ENCODE measurements at regions not wholly inside any gene's neighbourhood (a gene's known extent, or its start where the extent isn't known, plus 50 kb on each side); places are given as distances from the start of the nearest gene placed in this dataset.

DNA sequence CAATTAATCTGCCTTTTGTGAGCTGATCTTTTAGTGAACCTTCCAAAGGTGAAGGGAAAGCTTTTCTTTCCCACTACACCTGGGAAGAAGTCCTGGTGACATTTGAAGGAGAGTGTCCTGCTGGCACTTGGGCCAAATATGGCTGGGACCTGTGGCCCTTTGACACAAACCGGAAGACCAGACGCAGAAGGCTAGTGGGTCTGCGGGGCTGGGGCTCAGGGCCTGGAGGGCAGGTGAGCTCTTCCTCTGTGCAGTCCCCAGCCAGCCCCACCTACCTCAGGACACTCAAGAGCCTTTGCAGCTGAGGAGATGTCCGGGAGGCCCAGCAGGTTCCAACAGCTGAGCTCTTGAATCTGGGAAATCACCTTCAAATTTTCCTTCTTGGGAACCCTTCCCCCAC, 138.0 kb upstream of the THY1 start:
- no peak overlapping the region for H3K4me3 ChIP-seq
- H3K27me3 ChIP-seq (replicated peaks; ENCODE audit: insufficient read depth), result no peaks in the 10 kb centered on the region
- DNase-seq (ENCODE audit: low spot score), result no peak
- no peaks in the 10 kb centered on the region for H3K4me1 ChIP-seq (replicated peaks)
- H3K36me3 ChIP-seq, result no peaks in the 10 kb centered on the region
- 81% methylated on average over 4 of the region's 4 CpGs for WGBS
- intact Hi-C loops (cut with DNase I), result no loop called here
- no peak for TF ChIP-seq POLR2AphosphoS5 (IDR thresholded peaks at IDR 0.05)
- TF ChIP-seq, protein P1, sequence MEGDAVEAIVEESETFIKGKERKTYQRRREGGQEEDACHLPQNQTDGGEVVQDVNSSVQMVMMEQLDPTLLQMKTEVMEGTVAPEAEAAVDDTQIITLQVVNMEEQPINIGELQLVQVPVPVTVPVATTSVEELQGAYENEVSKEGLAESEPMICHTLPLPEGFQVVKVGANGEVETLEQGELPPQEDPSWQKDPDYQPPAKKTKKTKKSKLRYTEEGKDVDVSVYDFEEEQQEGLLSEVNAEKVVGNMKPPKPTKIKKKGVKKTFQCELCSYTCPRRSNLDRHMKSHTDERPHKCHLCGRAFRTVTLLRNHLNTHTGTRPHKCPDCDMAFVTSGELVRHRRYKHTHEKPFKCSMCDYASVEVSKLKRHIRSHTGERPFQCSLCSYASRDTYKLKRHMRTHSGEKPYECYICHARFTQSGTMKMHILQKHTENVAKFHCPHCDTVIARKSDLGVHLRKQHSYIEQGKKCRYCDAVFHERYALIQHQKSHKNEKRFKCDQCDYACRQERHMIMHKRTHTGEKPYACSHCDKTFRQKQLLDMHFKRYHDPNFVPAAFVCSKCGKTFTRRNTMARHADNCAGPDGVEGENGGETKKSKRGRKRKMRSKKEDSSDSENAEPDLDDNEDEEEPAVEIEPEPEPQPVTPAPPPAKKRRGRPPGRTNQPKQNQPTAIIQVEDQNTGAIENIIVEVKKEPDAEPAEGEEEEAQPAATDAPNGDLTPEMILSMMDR (IDR thresholded peaks at IDR 0.05), result no peak
- no peak for TF ChIP-seq POLR2A (IDR thresholded peaks at IDR 0.05)
- no peaks in the 10 kb centered on the region for H3K9me3 ChIP-seq
- no peak overlapping the region for H3K27ac ChIP-seq

DNA sequence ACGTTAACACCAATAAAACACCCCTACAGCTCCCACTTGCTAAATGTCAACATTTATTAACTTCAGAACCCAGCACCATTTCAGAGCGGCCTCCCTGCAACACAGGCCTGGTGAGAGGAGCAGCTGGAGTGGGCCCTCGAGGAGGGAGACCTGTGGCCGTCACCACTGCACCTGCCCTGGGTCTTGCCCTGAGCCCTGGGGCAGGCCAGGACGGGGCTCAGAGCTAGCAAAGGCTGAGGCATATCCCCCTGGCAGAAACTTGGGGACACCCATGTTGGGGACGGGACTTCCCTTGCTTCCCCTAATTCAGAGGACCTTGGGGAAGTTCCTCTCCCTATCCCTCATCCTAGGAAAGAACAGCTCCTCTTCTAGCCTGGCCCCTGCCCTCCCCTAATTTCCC, 137.3 kb upstream of the THY1 start:
- Histone ChIP-seq H3K27me3 (replicated peaks; ENCODE audit: insufficient read depth) (no peaks in the 10 kb centered on the region), H3K4me3 (no peak overlapping the region), H3K27ac (no peak overlapping the region), H3K4me1 (replicated peaks) (no peaks in the 10 kb centered on the region), H3K9me3 (no peaks in the 10 kb centered on the region), H3K36me3 (no peaks in the 10 kb centered on the region)
- intact Hi-C loops (cut with DNase I), result no loop called here
- no peak for DNase-seq (ENCODE audit: low spot score)
- TF ChIP-seq, protein P1 (IDR thresholded peaks at IDR 0.05), result no peak
- no peak for TF ChIP-seq POLR2A (IDR thresholded peaks at IDR 0.05)
- TF ChIP-seq POLR2AphosphoS5 (IDR thresholded peaks at IDR 0.05), result no peak
- 92% methylated on average over 5 of the region's 6 CpGs for WGBS

DNA sequence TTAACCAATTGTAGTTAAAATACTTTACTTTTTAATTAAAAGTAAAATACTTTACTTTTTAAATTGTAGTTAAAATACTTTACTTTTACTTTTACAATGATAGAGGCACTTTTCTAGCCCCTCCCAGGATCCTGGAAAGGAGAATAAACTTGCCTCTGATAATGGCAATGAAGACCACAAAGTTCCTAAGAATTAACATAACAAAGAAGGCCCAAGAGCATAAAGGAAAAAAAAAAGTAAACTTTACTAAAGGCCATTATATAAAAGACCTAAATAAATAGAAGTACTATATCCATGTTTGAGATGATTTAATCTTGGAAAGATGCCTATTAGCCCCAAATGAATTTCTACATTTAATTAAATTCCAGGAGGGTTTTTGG, 129.1 kb upstream of the THY1 start:
- TF ChIP-seq, protein P1 (IDR thresholded peaks at IDR 0.05), result no peak
- TF ChIP-seq POLR2AphosphoS5 (IDR thresholded peaks at IDR 0.05) (no peak), POLR2A (IDR thresholded peaks at IDR 0.05) (no peak)
- intact Hi-C loops (cut with DNase I), result no loop called here
- Histone ChIP-seq H3K27me3 (replicated peaks; ENCODE audit: insufficient read depth) (no peaks in the 10 kb centered on the region), H3K27ac (no peak overlapping the region), H3K9me3 (no peaks in the 10 kb centered on the region), H3K4me3 (no peak overlapping the region), H3K4me1 (replicated peaks) (no peaks in the 10 kb centered on the region), H3K36me3 (no peaks in the 10 kb centered on the region)
- DNase-seq (ENCODE audit: low spot score), result no peak

DNA sequence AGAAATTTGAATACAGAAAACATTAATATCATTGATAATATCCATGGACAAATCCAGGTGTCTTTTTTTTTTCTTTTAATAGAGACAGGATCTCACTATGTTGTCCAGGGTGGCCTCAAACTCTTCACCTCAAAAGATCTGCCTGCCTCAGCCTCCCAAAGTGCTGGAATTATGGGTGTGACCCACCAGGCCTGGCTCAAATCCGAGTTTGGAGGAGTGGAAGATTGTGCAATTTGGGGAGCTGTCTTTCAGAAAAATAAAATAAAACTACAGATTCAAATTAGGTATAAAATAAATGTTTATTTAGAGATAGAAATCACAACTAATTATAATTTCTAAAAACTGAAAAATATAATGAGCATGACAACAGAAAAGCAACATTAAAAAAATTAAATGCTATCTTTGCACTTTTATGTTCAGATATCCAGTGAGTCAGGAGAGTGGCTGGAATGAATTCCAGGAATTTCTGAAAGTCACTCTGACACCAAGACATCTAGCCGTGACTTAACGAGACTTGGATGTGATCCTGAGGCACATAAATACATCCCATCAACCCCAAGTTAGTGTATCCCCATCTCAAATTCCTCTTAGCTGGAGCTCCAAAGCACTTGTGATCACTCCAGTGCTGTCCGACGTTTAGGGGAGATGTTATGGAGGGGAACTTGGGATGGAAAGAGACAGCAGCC, 128.6 kb upstream of the THY1 start:
- DNase-seq (ENCODE audit: low spot score), result no peak
- H3K27ac ChIP-seq, result no peak overlapping the region
- intact Hi-C loops (cut with DNase I), result no loop called here
- no peaks in the 10 kb centered on the region for H3K9me3 ChIP-seq
- no peak overlapping the region for H3K4me3 ChIP-seq
- TF ChIP-seq, protein P1 (IDR thresholded peaks at IDR 0.05), result no peak
- TF ChIP-seq POLR2A (IDR thresholded peaks at IDR 0.05) (no peak), POLR2AphosphoS5 (IDR thresholded peaks at IDR 0.05) (no peak)
- H3K4me1 ChIP-seq (replicated peaks), result no peaks in the 10 kb centered on the region
- 38% methylated on average over 5 of the region's 5 CpGs for WGBS
- no peaks in the 10 kb centered on the region for H3K36me3 ChIP-seq
- no peaks in the 10 kb centered on the region for H3K27me3 ChIP-seq (replicated peaks; ENCODE audit: insufficient read depth)

DNA sequence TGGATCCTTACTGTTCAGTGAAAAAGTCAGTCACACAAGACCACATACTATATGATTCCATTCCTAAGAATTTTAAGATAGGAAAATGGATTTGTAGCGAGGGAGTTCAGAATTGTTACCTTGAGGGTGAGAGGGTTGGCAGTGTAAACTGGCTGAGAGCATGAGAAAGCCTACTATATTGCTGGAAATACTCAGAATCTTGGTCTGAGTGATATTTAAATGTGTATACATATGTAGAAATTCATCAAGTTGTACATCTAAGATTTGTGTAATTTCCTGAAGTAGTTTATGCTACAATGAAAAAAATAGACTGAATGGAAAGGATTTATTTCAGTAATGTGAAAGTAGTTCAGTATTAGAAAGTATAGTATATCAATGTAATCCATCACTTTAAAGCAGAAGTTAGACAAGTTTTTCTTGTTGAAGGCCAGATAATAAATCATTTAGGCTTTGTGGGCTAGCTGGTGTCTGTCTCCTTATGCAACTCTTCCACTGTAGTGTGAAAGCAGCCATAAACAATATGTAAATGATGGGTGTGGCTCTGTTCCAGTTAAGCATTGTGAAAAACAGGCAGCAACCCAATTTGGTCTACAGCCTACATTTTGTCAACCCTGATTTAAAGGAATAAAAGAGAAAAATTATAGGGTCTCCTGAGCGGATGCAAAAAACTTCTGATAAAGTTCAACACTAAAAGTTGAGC, 127.2 kb upstream of the THY1 start:
- H3K4me3 ChIP-seq, result no peak overlapping the region
- intact Hi-C loops (cut with DNase I), result no loop called here
- WGBS, result 55% methylated on average over 2 of the region's 2 CpGs
- H3K36me3 ChIP-seq, result no peaks in the 10 kb centered on the region
- DNase-seq (ENCODE audit: low spot score), result no peak
- TF ChIP-seq POLR2A (IDR thresholded peaks at IDR 0.05), result no peak
- TF ChIP-seq, protein P1 (IDR thresholded peaks at IDR 0.05), result no peak
- no peak for TF ChIP-seq POLR2AphosphoS5 (IDR thresholded peaks at IDR 0.05)
- H3K4me1 ChIP-seq (replicated peaks), result no peaks in the 10 kb centered on the region
- H3K9me3 ChIP-seq, result no peaks in the 10 kb centered on the region
- H3K27ac ChIP-seq, result no peak overlapping the region
- H3K27me3 ChIP-seq (replicated peaks; ENCODE audit: insufficient read depth), result no peaks in the 10 kb centered on the region
